G401.6 (cell line): ENCODE measurements at regions not wholly inside any gene's neighbourhood (a gene's known extent, or its start where the extent isn't known, plus 50 kb on each side); places are given as distances from the start of the nearest gene placed in this dataset.
"Not testable (repeated sequence)": the region's sequence is repeated elsewhere in the genome, so short reads cannot be mapped to it uniquely, and the experiment has no call there.

Source experiments
- FAIRE-seq: peaks from 2 replicates; lab custom pipeline; 2012; peaks lifted over from hg19 to GRCh38; lab: Jason Lieb, UNC

- not testable (repeated sequence) for FAIRE-seq
Observed at GRCh38 chr4:34335556-34335955, 1908.8 kb downstream of the ARAP2 start.

GRCh38 chr4:34362654-34363053, 1881.7 kb downstream of the ARAP2 start:
- no peak for FAIRE-seq

- no peak for FAIRE-seq
Observed at GRCh38 chr4:34363842-34364241, 1880.5 kb downstream of the ARAP2 start.

- FAIRE-seq = no peak
Observed at GRCh38 chr4:34365946-34366345, 1878.4 kb downstream of the ARAP2 start.

- no peak for FAIRE-seq
Observed at GRCh38 chr4:34371676-34372075, 1872.6 kb downstream of the ARAP2 start.

- no peak for FAIRE-seq
Observed at GRCh38 chr4:34372815-34373214, 1871.5 kb downstream of the ARAP2 start.

GRCh38 chr4:34373456-34373855, 1870.9 kb downstream of the ARAP2 start:
- no peak for FAIRE-seq

- FAIRE-seq = no peak
Observed at GRCh38 chr4:34412233-34412632, 1832.1 kb downstream of the ARAP2 start.

GRCh38 chr4:34412911-34413310, 1831.4 kb downstream of the ARAP2 start:
- FAIRE-seq = no peak

GRCh38 chr4:34417160-34417559, 1827.2 kb downstream of the ARAP2 start:
- no peak for FAIRE-seq

- FAIRE-seq = no peak
Observed at GRCh38 chr4:34419871-34420270, 1824.4 kb downstream of the ARAP2 start.

- no peak for FAIRE-seq
Observed at GRCh38 chr4:34422472-34423175, 1821.7 kb downstream of the ARAP2 start.

GRCh38 chr4:34432706-34433105, 1811.6 kb downstream of the ARAP2 start:
- FAIRE-seq = no peak

GRCh38 chr4:34434377-34434776, 1809.9 kb downstream of the ARAP2 start:
- not testable (repeated sequence) for FAIRE-seq

- no peak for FAIRE-seq
Observed at GRCh38 chr4:34464196-34464595, 1780.1 kb downstream of the ARAP2 start.

GRCh38 chr4:34466411-34466810, 1777.9 kb downstream of the ARAP2 start:
- no peak for FAIRE-seq

GRCh38 chr4:34469516-34469915, 1774.8 kb downstream of the ARAP2 start:
- FAIRE-seq = no peak

GRCh38 chr4:34485252-34485651, 1759.1 kb downstream of the ARAP2 start:
- FAIRE-seq = no peak

GRCh38 chr4:34486461-34487363, 1757.6 kb downstream of the ARAP2 start:
- no peak for FAIRE-seq

GRCh38 chr4:34492414-34492813, 1751.9 kb downstream of the ARAP2 start:
- no peak for FAIRE-seq

GRCh38 chr4:34502086-34502485, 1742.2 kb downstream of the ARAP2 start:
- FAIRE-seq = no peak

- FAIRE-seq = not testable (repeated sequence)
Observed at GRCh38 chr4:34504731-34505130, 1739.6 kb downstream of the ARAP2 start.

GRCh38 chr4:34506511-34507092, 1737.7 kb downstream of the ARAP2 start:
- FAIRE-seq = not testable (repeated sequence)
